Effector CD4-positive, alpha-beta T cell (primary cell): ENCODE measurements at regions not wholly inside any gene's neighbourhood (a gene's known extent, or its start where the extent isn't known, plus 50 kb on each side); places are given as distances from the start of the nearest gene placed in this dataset.
A peak's percentile ranks its signal among the peaks of the same experiment; 100 is the strongest.

Experiments
- DNase-seq: peaks from one replicate; pipeline ENCODE4 v3.0.0-alpha.2; 2020

- DNase-seq = no peak
Measured at GRCh38 chr10:83801983-83802382, 337.3 kb upstream of the GHITM start.

DNA sequence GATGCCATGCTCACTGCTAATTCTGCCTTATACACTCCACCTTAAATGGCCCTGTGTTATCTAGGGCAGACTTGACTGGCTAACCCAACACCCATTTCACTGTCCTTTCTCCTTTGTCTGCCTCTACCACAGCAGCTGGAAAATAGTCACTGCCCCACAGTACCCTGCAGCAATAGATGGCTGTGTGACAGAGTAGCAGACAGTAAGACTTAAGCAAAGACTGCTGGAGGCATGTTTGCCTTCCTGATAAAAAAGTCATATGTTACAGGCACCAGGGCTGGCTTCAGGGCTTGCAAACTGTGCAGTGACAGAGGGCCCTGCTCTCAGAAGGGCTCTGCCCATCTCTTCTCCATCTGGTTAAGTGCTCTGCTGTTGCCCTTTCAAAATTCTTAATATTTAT lies 332.6 kb upstream of the GHITM start:
- no peak for DNase-seq

GRCh38 chr10:83809001-83809400 lies 330.3 kb upstream of the GHITM start:
- DNase-seq = no peak

DNA sequence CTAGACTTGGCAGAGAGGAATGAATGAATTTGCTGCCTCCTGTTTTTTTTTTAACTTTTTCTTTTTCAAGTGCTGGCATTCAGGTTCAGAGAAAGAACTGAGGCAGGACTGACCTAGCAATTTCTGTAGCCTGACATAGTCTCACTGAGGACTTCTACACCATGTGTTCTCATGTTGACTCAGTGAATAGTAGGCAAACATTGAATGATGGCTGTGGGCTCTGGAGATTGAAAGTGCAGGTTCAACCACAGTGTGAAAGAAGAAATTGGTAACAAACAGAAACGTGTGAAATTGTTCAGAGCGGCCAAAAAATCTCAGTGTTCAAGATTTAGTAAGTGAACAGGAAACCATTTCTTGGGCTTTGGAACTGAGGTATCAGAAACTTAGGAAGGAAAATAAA lies 322.4 kb upstream of the GHITM start:
- DNase-seq = no peak

DNA sequence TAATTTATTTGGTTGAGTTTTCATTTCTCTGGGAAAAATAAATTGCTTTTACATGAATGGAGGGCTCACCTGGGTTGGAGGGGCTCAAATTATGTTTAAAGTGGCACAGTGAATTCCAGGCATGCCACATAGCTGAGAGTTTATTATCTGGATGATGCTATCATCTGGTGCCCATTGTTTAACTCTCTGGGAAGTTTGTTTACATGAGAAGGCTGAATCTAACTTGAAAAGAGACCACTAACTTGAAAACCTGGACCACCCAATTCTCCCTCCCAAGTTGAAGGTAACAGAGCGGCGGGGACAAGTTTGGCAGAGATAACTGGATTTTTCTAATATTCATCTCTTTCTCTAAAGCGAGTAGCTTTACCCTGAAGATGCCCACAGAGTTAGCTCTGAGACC lies 321.5 kb upstream of the GHITM start:
- no peak for DNase-seq

DNA sequence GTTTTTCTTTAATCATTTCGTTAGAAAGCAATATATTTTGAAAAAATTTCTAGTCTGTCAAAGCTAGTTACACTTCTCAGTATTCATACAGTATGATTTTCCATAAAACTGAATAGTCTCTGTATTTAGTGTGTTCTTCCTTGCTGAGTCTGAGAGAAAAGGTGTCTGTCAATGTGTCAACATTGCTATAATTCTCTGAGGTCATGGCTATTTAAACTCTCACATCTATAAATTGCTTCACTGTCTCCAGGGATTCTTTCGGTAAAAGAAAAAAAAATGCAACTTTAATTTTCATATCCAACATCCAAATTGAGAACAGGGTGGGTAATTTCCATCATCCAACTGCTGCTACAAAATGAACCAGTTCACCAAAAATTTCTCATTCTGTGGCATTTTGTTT lies 319.7 kb upstream of the GHITM start:
- no peak for DNase-seq

- DNase-seq = no peak
Measured at GRCh38 chr10:83820033-83820432, 319.3 kb upstream of the GHITM start.

- no peak for DNase-seq
Measured at GRCh38 chr10:83824099-83824498, 315.2 kb upstream of the GHITM start.

GRCh38 chr10:83834096-83834495 lies 305.2 kb upstream of the GHITM start:
- DNase-seq = no peak

DNA sequence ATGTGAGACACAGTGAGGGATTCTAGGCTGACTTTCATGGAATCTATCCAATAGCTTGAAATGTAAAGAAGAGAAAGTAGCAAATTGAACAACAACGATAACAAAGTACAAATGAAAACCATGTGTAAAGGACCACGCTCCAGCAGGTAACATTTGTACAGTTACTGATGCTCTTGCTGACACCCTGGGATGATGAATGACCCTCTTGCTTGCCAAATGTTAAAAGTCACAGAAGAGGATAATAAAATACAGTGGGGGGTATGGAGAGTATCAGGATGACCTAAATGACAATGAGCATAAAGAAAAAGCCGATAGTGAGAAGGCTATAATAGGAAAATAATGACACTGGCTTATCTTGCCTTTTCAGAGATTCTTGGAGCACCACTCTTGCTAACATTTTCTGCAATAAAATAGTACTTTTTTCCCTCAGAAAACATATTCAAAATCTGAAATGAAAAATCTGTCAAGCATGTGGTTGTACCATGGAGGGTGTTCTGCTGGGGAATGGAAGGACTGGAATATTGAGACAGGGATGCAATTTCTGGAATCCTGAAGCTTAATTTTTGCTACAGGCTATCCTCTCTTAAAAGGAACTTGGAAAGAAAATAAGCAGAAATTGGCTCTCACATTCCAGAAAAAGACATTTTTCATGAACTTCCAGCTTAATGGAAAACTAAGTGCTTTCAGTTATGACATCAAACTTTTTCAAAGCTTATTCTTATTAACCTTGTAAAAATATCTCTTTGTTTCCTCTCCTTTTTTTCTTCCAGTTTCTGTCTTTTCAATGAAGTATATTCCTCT lies 303.2 kb upstream of the GHITM start:
- no peak for DNase-seq

DNA sequence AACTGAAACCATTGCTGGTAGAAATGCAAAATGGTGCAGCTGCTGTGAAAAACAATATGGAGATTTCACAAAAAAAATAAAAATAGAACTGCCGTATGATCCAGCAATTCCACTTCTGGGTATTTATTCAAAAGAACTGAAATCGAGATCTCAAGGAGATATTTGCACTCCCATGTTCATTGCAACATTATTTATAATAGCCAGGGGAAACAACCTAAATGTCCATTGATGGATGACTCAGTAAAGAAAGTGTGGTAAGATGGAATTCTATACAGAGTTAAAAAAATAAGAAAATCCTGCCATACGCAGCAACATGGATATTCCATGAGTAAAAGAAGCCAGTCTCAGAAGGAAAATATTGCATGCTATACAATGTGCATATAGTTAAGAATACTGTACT lies 290.6 kb upstream of the GHITM start:
- no peak for DNase-seq

DNA sequence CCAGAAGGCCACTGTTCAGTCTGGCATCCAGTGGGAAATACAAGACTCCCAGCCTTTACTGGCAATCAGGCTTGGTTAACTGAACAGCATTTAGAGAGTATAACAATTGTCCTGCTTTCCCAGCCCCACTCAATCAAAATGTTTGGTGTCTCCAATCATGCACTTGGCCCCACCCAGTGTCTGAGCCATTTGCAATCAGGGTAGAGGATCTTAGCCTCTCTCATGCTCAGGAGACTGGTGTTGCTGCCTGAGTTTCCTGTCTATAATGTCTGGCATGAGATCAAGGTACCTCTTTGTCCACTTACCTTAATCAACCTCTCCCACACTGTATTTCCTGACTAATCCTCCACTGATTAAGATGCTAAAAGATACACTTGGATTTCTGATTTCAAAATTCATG lies 290.2 kb upstream of the GHITM start:
- DNase-seq = no peak

GRCh38 chr10:83852146-83852545 lies 287.2 kb upstream of the GHITM start:
- no peak for DNase-seq

DNA sequence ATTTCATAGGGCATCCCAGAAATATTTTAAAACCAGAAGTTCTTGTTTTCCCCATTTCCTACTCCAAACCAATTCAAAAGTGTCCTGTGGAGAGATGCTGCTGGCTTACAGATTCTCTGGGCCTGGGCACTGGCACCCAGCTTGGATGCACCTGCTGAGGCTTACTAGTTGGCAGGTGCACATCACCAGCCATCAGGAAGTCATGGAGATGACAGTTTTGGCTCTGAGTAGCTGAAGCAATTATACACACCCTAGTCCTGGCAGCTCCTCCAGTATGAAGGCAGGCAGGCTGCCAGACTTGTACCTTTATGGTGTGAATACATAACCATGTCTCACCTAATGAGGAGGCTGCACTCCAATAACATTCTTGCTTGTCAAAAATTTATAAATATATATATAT lies 276.6 kb upstream of the GHITM start:
- DNase-seq = no peak

GRCh38 chr10:83863283-83863966 lies 275.9 kb upstream of the GHITM start:
- no peak for DNase-seq

DNA sequence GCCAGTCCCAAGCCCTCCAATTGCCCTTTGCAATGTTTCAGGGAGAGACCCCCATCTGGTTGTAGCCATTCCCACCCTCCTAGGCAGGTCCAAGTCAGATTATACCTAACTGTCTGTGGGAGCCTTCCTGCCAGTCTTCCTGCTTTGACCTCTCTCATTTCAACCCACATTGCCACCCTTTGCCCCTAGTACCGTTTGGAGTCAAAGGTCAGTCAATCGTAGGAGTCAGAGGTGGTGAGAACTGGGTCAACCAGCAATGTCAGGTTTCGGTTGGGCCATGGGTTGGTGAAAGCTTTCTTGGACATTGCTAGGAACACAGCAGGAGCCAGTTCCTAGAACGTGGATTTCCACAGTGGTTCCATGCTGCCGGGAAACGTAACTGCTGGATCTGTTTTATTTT lies 269.4 kb upstream of the GHITM start:
- no peak for DNase-seq

- DNase-seq = peak; percentile 26
Measured at GRCh38 chr10:83871187-83872081, 267.9 kb upstream of the GHITM start.

GRCh38 chr10:83880252-83880791 lies 259.0 kb upstream of the GHITM start:
- DNase-seq = no peak

GRCh38 chr10:83881661-83882060 lies 257.6 kb upstream of the GHITM start:
- DNase-seq = no peak

- no peak for DNase-seq
Measured at GRCh38 chr10:83886871-83887270, 252.4 kb upstream of the GHITM start.

GRCh38 chr10:83892737-83893136 lies 246.6 kb upstream of the GHITM start:
- no peak for DNase-seq

- no peak for DNase-seq
Measured at GRCh38 chr10:83896219-83896618, 243.1 kb upstream of the GHITM start.

DNA sequence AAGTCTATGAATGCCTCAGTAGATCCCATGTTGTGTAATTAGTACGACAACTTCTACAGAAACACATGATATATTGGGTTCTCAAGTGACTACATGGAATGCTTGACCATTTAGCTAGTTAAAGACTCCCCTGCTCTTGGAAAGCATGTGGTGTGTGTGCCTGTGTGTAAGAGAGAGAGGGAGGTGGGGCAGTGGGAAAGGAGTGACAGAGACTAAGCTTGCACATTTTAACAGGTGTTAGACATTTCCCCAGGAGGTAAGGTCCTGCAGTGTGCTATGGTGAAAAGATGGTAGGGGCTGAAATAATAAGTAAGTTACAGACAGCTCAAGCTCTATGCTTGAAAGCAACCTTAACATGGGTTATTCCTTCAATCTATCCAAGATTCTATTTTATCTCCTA lies 241.7 kb upstream of the GHITM start:
- no peak for DNase-seq
